Muscle of leg (tissue), 3 donors: ENCODE measurements at regions not wholly inside any gene's neighbourhood (a gene's known extent, or its start where the extent isn't known, plus 50 kb on each side); places are given as distances from the start of the nearest gene placed in this dataset.

Experiments used
- DNase-seq: peaks from one replicate; pipeline ENCODE4 v3.0.0; 2013
- H3K27ac ChIP-seq: one replicate; pipeline ENCODE4 v1.5.1; 2013; ENCODE audit warnings: mild to moderate bottlenecking, low read length, control low read depth
- H3K27me3 ChIP-seq: one replicate; pipeline ENCODE4 v1.6.1; 2013; ENCODE audit warnings: low read length; ENCODE audit not compliant: control insufficient read depth, insufficient read depth
- H3K36me3 ChIP-seq: one replicate; pipeline ENCODE4 v1.6.1; 2013; ENCODE audit warnings: low read length; ENCODE audit not compliant: control insufficient read depth, insufficient read depth
- H3K4me1 ChIP-seq: one replicate; pipeline ENCODE4 v1.6.1; 2013; ENCODE audit warnings: low read length; ENCODE audit not compliant: control insufficient read depth, insufficient read depth
- H3K4me3 ChIP-seq: one replicate; pipeline ENCODE4 v1.5.1; 2013; ENCODE audit warnings: low read length, control low read depth
- H3K9me3 ChIP-seq: replicated peaks from 2 replicates; pipeline ENCODE4 v1.6.1; 2013; ENCODE audit warnings: low read depth, low read length; ENCODE audit not compliant: control insufficient read depth
- WGBS: methylation state at CpG from one replicate; pipeline ENCODE4 v1.1.5; 2013; ENCODE audit warnings: missing lambda C conversion rate; ENCODE audit not compliant: insufficient coverage; 5-methylcytosine and 5-hydroxymethylcytosine counted together

DNA sequence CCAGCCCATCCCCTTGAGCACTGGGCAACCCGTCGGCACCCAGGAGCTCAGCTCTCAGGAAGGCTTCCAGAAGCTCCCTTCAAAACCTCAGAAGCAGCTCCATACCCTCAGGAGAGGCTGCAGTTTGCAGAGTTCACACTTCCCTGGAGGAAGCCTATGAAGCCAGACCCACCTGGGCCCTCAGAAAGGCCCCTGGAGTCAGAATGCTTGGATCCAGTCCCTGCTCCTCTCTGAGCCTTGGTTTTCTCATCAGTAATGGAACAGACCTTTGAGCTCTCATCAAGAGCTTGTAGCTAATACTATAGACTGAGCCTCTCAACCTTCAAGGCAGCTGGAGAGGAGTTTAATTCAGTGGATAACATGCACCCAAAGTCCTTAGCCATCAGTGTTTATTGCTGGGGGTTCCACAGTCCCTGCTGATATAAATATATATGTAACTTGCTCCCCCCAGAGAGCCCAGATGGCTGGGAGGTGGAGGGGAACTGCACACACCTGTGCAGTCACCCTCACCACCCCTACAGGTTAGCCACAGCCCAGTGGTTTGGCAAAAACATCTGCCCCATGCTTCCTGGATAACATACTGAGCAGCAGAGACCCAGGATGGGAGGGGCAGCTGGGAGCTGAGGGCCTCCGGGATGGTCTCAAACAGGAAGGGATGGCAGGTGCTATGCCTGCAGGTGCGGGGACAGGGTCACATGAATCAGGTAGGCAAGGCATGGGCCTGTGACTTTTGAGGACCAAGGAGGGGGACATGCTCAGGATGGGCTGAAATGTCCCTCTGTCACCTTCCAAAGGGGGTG, 120.1 kb downstream of the SNX5 start:
- Histone ChIP-seq H3K36me3 (no peaks in the 10 kb centered on the region), H3K4me1 (peaks cover 29% of the 10 kb centered on the region), H3K27me3 (no peaks in the 10 kb centered on the region), H3K4me3 (no peak overlapping the region), H3K27ac (no peak overlapping the region), H3K9me3 (no peaks in the 10 kb centered on the region)
- 66% methylated on average over 4 of the region's 4 CpGs for WGBS
- DNase-seq = no peak

DNA sequence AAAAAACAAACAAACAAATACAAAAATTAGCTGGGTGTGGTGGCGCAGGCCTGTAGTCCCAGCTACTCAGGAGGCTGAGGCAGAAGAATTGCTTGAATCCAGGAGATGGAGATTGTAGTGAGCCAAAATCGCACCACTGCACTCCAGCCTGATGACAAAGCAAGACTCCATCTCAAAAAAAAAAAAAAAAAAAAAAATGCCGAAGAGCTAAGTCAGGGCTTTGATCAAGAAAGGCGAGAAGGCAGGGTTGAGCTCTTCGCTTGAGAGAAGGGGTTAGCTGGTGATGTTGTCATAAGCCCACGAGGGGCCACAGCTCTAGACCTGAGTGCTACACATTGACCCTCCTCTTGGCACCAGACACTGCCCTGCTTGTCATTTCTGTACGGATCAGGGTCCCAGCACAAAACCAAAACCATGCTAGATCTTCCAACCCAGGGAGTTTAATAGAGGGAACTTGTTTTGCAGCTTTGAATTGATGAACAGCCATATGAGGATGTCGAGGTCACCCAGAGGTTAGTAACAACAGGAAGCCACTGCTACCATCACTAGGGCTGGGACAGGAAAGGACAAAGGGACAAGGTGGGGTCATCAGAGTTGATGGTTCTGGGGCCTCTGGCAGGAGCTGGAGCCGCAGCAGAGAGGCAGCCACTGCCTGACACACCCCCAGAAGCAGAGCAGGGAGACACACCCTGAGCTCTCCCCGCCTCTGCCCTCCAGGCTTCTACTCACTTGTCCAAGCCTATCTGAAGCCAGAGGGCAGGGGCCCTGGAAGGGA, 122.7 kb downstream of the SNX5 start:
- Histone ChIP-seq H3K4me1 (peaks cover 49% of the 10 kb centered on the region), H3K4me3 (no peak overlapping the region), H3K27me3 (no peaks in the 10 kb centered on the region), H3K9me3 (no peaks in the 10 kb centered on the region), H3K27ac (no peak overlapping the region), H3K36me3 (no peaks in the 10 kb centered on the region)
- 71% methylated on average over 1 of the region's 10 CpGs for WGBS
- DNase-seq = peak; percentile 53

DNA sequence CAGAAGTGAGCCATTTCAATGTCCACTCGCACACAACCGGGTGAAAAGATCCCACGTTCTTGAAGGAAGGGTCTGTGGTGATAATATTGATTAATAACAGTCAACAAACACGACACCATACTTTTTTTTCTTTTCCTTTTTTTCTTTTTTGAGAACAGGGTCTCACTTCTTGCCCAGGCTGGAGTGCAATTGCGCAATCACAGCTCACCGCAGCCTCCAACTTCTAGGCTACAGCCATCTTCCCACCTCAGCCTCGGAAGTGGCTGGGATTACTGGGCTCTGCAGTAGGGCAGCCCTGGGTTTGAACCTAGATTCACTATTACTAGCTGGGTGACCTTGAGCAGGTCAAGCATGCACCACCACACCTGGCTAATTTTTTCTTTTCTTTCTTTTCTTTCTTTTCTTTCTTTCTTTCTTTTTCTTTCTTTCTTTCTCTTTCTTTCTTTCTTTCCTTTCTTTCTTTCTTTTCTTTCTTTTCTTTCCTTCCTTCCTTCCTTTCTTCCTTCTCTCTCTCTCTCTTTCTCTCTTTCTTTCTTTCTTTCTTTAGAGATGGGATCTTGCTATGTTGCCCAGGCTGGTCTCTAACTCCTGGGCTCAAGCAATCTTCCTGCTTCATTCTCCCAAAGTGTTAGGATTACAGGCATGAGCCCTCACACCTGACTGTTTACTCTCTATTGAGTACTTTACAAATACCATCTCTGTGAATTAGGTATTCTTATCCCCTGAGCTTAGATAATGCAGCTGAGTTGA, 123.9 kb downstream of the SNX5 start:
- H3K4me1 ChIP-seq = peaks cover 40% of the 10 kb centered on the region
- 90% methylated on average over 3 of the region's 7 CpGs for WGBS

DNA sequence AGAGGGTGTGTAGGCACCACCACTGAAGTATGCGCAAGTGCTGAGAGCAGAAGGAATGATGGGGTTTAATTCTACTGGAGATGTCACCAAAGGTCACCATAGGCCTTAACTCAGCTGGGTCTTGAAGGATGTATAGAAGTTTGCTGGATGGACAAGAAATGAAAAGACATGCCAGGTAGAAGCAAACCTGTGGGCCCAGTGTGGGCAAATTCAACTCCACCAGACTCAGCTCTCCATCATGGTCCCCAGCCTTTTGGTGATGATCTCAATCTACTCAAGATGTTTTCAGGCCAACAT, 124.5 kb downstream of the SNX5 start:
- no peaks in the 10 kb centered on the region for H3K36me3 ChIP-seq
- WGBS = 100% methylated on average over 1 of the region's 1 CpG
- DNase-seq = no peak
- H3K4me1 ChIP-seq = peaks cover 40% of the 10 kb centered on the region
- peak overlapping the region; percentile 42 for H3K27ac ChIP-seq
- no peaks in the 10 kb centered on the region for H3K27me3 ChIP-seq
- no peak overlapping the region for H3K4me3 ChIP-seq
- no peaks in the 10 kb centered on the region for H3K9me3 ChIP-seq

More for the DNA sequence above, 123.9 kb downstream of the SNX5 start:
- Histone ChIP-seq H3K4me3 (no peak overlapping the region), H3K27me3 (no peaks in the 10 kb centered on the region), H3K9me3 (no peaks in the 10 kb centered on the region), H3K36me3 (no peaks in the 10 kb centered on the region), H3K27ac (no peak overlapping the region)
- no peak for DNase-seq

DNA sequence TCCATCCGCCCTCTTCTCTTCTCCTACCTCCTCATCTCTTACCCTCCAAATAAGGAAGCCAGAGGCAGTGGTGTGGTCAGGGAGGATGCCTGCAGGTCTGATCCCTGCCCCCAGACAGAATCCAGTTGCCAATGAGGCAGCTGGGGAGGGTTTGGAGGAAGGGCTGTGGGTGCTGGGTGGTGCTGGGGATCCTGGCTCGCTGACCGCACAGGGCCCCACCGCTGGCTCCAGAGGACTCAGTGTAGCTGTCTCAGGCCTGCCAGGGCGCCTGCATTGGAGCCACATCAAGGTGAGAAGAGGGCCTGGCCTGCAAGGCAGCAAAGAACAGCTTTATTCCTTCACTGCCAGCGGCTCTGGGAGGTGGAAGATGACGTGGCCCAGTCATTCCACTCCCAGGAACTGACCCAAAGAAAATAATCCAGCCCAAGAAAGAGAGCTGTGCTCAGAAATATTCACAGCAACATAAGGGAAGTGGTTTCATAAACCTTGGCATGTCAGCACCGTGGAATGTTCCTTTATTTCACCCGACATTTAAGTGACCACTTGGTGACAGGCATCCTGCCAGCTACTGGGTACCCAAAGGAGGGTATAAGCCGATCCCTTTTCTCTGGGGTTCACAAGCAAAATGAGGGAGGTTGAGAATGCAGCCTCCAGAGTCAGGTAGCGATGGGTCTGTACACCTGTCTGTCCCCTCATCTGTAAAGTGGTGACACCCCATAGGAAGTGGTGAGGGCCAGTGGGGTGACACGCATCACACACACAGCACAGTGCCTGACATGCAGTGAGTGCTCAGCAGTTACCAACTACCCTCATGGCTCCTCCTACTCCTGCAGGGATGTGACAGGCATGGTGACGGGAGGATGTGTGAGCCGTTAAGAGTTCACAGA, 125.1 kb downstream of the SNX5 start:
- no peaks in the 10 kb centered on the region for H3K27me3 ChIP-seq
- no peaks in the 10 kb centered on the region for H3K36me3 ChIP-seq
- no peak overlapping the region for H3K4me3 ChIP-seq
- peak; percentile 86 for DNase-seq
- 62% methylated on average over 4 of the region's 14 CpGs for WGBS
- H3K27ac ChIP-seq = peak overlapping the region; percentile 60
- no peaks in the 10 kb centered on the region for H3K9me3 ChIP-seq
- H3K4me1 ChIP-seq = peaks cover 41% of the 10 kb centered on the region

DNA sequence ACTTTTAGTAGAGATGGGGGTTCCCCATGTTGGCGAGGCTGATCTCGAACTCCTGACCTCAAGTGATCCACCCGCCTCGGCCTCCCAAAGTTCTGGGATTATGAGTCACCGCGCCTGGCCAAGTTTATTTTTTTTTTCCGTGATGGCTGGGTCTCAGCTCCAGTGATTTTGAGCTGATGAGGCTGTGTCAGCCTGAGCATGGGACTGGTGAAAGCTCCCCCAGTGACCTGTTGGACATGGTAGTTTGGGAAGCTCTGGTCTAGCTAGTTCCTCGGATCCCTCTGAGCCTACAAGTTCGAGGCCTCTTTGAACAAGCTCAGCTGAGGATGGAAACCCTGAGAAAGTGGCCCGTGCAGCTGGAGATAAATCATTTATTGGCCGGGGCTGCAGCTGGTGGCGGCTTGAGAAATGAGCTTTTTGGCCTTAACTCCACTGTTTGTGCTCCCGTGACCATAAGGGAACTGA, 126.8 kb downstream of the SNX5 start:
- H3K4me1 ChIP-seq = peaks cover 47% of the 10 kb centered on the region
- H3K9me3 ChIP-seq = no peaks in the 10 kb centered on the region
- H3K27me3 ChIP-seq = no peaks in the 10 kb centered on the region
- H3K27ac ChIP-seq = peak overlapping the region; percentile 88
- H3K36me3 ChIP-seq = no peaks in the 10 kb centered on the region
- 3% methylated on average over 11 of the region's 13 CpGs for WGBS
- no peak overlapping the region for H3K4me3 ChIP-seq
- DNase-seq = peak; percentile 98

DNA sequence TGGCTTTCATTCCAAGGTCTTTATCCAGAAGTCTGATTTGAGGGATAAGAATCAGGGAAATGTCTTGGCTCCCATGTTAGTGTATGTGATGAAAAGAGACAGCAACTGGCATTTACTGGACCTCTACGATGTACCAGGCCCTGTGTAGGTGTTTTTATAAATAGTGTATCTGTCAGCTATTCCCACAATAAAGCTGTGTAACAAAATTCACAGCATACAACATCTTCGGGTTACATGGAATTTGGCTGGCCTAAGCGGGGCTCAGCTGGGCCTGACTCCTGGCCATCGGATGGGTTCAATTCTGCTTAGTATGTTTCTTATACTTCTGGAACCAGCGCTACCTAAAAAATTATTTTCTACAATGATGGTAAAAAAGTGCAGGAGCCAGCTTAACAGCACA, 128.2 kb downstream of the SNX5 start:
- no peaks in the 10 kb centered on the region for H3K27me3 ChIP-seq
- peaks cover 53% of the 10 kb centered on the region for H3K4me1 ChIP-seq
- H3K9me3 ChIP-seq = no peaks in the 10 kb centered on the region
- no CpG with 5 or more reads among the region's 5 CpGs for WGBS
- DNase-seq = no peak
- no peak overlapping the region for H3K4me3 ChIP-seq
- H3K36me3 ChIP-seq = no peaks in the 10 kb centered on the region
- H3K27ac ChIP-seq = no peak overlapping the region

DNA sequence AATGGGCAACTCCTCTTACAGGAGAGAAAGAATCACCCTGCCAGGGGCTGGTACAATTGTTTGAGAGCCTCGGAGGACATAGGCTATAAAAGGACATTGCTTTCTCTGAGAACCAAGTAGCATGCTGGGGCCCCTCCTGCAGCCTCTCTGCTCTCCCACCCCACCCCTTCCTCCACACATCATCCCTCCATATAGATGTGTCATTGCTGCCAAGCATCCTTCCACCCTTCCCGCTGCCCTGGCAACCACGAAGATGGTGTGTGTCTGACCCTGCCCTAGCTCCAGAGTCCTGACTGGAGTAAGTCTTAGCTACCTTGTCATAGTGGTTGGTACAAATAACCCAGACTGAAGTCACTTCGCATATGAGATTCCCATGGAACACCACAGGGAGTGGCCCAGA, 129.7 kb downstream of the SNX5 start:
- WGBS = 84% methylated on average over 3 of the region's 4 CpGs
- no peaks in the 10 kb centered on the region for H3K27me3 ChIP-seq
- no peaks in the 10 kb centered on the region for H3K9me3 ChIP-seq
- DNase-seq = no peak
- H3K4me1 ChIP-seq = peaks cover 58% of the 10 kb centered on the region
- H3K36me3 ChIP-seq = no peaks in the 10 kb centered on the region
- H3K27ac ChIP-seq = no peak overlapping the region
- H3K4me3 ChIP-seq = no peak overlapping the region

DNA sequence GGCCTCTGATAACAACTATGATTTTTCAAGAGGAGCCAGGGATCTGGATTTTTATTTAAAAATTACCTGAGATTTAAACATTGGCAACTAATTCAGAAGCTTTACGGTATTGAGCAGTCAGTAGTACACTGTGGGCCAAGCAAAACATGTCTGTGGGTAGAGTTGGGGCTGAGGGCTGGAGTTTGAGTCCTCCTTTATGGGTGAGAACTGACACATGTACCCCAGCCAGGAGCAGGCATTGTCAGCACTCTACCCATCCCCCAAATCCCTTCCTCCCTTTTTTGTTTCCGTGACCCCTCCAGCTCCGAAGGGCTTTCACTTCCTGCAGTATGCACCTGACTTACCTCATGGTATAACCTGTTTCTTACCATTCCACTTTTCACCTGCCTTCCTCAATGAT, 131.4 kb downstream of the SNX5 start:
- Histone ChIP-seq H3K4me1 (peaks cover 41% of the 10 kb centered on the region), H3K27ac (peak overlapping the region; percentile 97), H3K4me3 (no peak overlapping the region), H3K36me3 (no peaks in the 10 kb centered on the region), H3K27me3 (no peaks in the 10 kb centered on the region), H3K9me3 (no peaks in the 10 kb centered on the region)
- no peak for DNase-seq
- WGBS = 31% methylated on average over 2 of the region's 3 CpGs
